Natural killer cell (primary cell): ENCODE measurements at regions not wholly inside any gene's neighbourhood (a gene's known extent, or its start where the extent isn't known, plus 50 kb on each side); places are given as distances from the start of the nearest gene placed in this dataset.

Source experiments
- ATAC-seq, 3 donors: fragments of 150-1000 bp in 2 of 3; fragments of 200-7000 bp in 1 of 3; cut with Tn5 transposase; 1 replicate in 1 of 3; 2 replicates in 2 of 3; pipeline ENCODE4 v1.10.0; 2021; ENCODE audit warnings: mild to moderate bottlenecking in 2 of 3, moderate library complexity in 2 of 3
- DNase-seq, 2 donors: peaks; one replicate each; pipeline versions ENCODE4 v3.0.0 to v3.0.0-alpha.2; 2013 to 2021; ENCODE audit warnings: mixed read lengths in 1 of 2
- H3K27ac ChIP-seq: one replicate; pipeline ENCODE4 v1.5.1; 2013; ENCODE audit warnings: mild to moderate bottlenecking, low read length
- H3K27me3 ChIP-seq: one replicate; pipeline ENCODE4 v1.6.1; 2013; ENCODE audit warnings: low read length; ENCODE audit not compliant: control insufficient read depth, insufficient read depth
- H3K36me3 ChIP-seq: one replicate; pipeline ENCODE4 v1.6.1; 2013; ENCODE audit warnings: low read length; ENCODE audit not compliant: control insufficient read depth, insufficient read depth
- H3K4me1 ChIP-seq: one replicate; pipeline ENCODE4 v1.6.1; 2013; ENCODE audit warnings: low read length; ENCODE audit not compliant: control insufficient read depth, insufficient read depth
- H3K4me3 ChIP-seq: one replicate; pipeline ENCODE4 v1.5.1; 2013; ENCODE audit warnings: low read length
- H3K9me3 ChIP-seq: one replicate; pipeline ENCODE4 v1.6.1; 2013; ENCODE audit warnings: low read length; ENCODE audit not compliant: control insufficient read depth, insufficient read depth
- H3K27ac Mint-ChIP-seq, 2 donors: one replicate each; pipeline ENCODE4 v1.8.0; 2022; ENCODE audit warnings: mild to moderate bottlenecking in 2 of 2, mixed read lengths in 2 of 2, moderate library complexity in 1 of 2
- H3K27me3 Mint-ChIP-seq, 2 donors: one replicate each; pipeline ENCODE4 v1.8.0; 2022; ENCODE audit warnings: low read depth in 2 of 2, mixed read lengths in 2 of 2
- H3K36me3 Mint-ChIP-seq: one replicate; pipeline ENCODE4 v1.8.0; 2022; ENCODE audit warnings: mixed read lengths
- H3K4me1 Mint-ChIP-seq, 2 donors: one replicate each; pipeline ENCODE4 v1.8.0; 2022; ENCODE audit warnings: mixed read lengths in 2 of 2
- H3K4me3 Mint-ChIP-seq: one replicate; pipeline ENCODE4 v1.8.0; 2022; ENCODE audit warnings: mild to moderate bottlenecking, moderate library complexity, mixed read lengths
- H3K9me3 Mint-ChIP-seq, 2 donors: one replicate each; pipeline ENCODE4 v1.8.0; 2022; ENCODE audit warnings: mixed read lengths in 2 of 2
- CTCF ChIP-seq: fragments of 200-600 bp; IDR thresholded peaks from one replicate; pipeline ENCODE4 v1.8.0; 2022; ENCODE audit warnings: antibody characterized with exemption
- WGBS: methylation state at CpG from one replicate; pipeline ENCODE4 v1.1.7; 2013; ENCODE audit warnings: missing lambda C conversion rate; ENCODE audit not compliant: insufficient coverage; 5-methylcytosine and 5-hydroxymethylcytosine counted together
- intact Hi-C: fragments of 100-400 bp; cut with micrococcal nuclease; formaldehyde crosslinking; loops from one replicate; pipeline ENCODE4 v1.14.2; 2022

- H3K36me3 ChIP-seq = no peaks in the 10 kb centered on the region
- no peak for TF ChIP-seq CTCF
- intact Hi-C loops = no loop called here
- peak in 1 of 3 donors; percentile 21 for ATAC-seq
- no peak for DNase-seq
- no peak overlapping the region for H3K27ac ChIP-seq
- peaks cover 18 to 26% of the 10 kb centered on the region in 2 donors for H3K4me1 Mint-ChIP-seq
- H3K9me3 Mint-ChIP-seq = no peaks in the 10 kb centered on the region
- H3K27me3 ChIP-seq = no peaks in the 10 kb centered on the region
- peaks cover 5% of the 10 kb centered on the region for H3K36me3 Mint-ChIP-seq
- H3K4me1 ChIP-seq = peaks cover 5% of the 10 kb centered on the region
- peak overlapping the region in 1 of 2 donors; percentile 5 for H3K27ac Mint-ChIP-seq
- no peak overlapping the region for H3K4me3 Mint-ChIP-seq
- WGBS = 97% methylated on average over 8 of the region's 11 CpGs
- no peaks in the 10 kb centered on the region for H3K9me3 ChIP-seq
- peaks cover 0 to 6% of the 10 kb centered on the region in 2 donors for H3K27me3 Mint-ChIP-seq
- H3K4me3 ChIP-seq = no peak overlapping the region
These were observed 112.8 kb upstream of the SLC39A10 start for GRCh38 chr2:195543902-195544894.

- Mint-ChIP-seq H3K9me3 (no peaks in the 10 kb centered on the region), H3K27me3 (peaks cover 3 to 10% of the 10 kb centered on the region in 2 donors), H3K4me1 (peaks cover 28 to 38% of the 10 kb centered on the region in 2 donors), H3K4me3 (no peak overlapping the region), H3K36me3 (peaks cover 9% of the 10 kb centered on the region), H3K27ac (peak overlapping the region in 1 of 2 donors; percentile 15)
- Histone ChIP-seq H3K4me1 (peaks cover 7% of the 10 kb centered on the region), H3K27ac (peak overlapping the region; percentile 8), H3K27me3 (no peaks in the 10 kb centered on the region), H3K4me3 (no peak overlapping the region), H3K9me3 (no peaks in the 10 kb centered on the region), H3K36me3 (no peaks in the 10 kb centered on the region)
- intact Hi-C loops = no loop called here
- DNase-seq = no peak
- 97% methylated on average over 2 of the region's 2 CpGs for WGBS
- TF ChIP-seq CTCF = no peak
- no peak for ATAC-seq
These were observed 114.0 kb upstream of the SLC39A10 start for GRCh38 chr2:195543063-195543462.

DNA sequence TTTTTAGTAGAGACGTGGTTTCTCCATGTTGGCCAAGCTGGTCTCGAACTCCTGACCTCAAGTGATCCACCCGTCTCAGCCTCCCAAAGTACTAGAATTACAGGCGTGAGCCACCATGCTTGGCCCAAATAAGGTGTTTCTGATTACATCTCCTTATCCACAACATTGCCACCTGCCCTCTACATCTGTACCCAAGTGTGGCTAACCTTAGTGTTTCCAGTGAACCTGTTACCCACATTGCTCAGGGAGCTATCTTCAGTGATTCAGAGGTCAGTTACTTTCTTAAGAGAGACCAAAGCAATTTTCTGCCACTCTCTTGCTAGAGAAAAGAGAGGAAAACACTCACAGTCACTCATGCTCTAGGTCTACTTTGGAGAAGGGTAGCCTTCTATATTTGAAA, 115.0 kb upstream of the SLC39A10 start:
- H3K36me3 Mint-ChIP-seq = peaks cover 9% of the 10 kb centered on the region
- WGBS = 55% methylated on average over 4 of the region's 4 CpGs
- no peaks in the 10 kb centered on the region for H3K9me3 Mint-ChIP-seq
- no peaks in the 10 kb centered on the region for H3K27me3 ChIP-seq
- peaks cover 5 to 15% of the 10 kb centered on the region in 2 donors for H3K27me3 Mint-ChIP-seq
- TF ChIP-seq CTCF = no peak
- H3K27ac Mint-ChIP-seq = no peak overlapping the region
- DNase-seq = no peak
- H3K4me1 Mint-ChIP-seq = peaks cover 32 to 41% of the 10 kb centered on the region in 2 donors
- intact Hi-C loops = no loop called here
- H3K9me3 ChIP-seq = no peaks in the 10 kb centered on the region
- peak in 2 of 3 donors; percentile 34 to 48 for ATAC-seq
- H3K4me1 ChIP-seq = peaks cover 13% of the 10 kb centered on the region
- H3K4me3 Mint-ChIP-seq = no peak overlapping the region
- H3K36me3 ChIP-seq = no peaks in the 10 kb centered on the region
- H3K4me3 ChIP-seq = no peak overlapping the region
- H3K27ac ChIP-seq = no peak overlapping the region
